ENCODE measurements at regions not wholly inside any gene's neighbourhood (a gene's known extent, or its start where the extent isn't known, plus 50 kb on each side); places are given as distances from the start of the nearest gene placed in this dataset.

- WGBS, 2 experiments (ENCODE audit: insufficient coverage in 1 of 2, insufficient read length in 1 of 2), result 82 to 83% methylated on average over 5 to 6 of the region's 6 CpGs
- no peak for TF ChIP-seq CTCF (conservative IDR thresholded peaks at IDR 0.05)
- Histone ChIP-seq H3K9me3 (ENCODE audit: control insufficient read depth, low read length) (no peaks in the 10 kb centered on the region), H3K36me3 (ENCODE audit: control insufficient read depth, insufficient read depth, low read length) (no peaks in the 10 kb centered on the region), H3K4me1 (ENCODE audit: control insufficient read depth, insufficient read depth, low read length) (no peaks in the 10 kb centered on the region), H3K27me3 (ENCODE audit: control insufficient read depth, insufficient read depth, low read length, poor library complexity, severe bottlenecking) (no peaks in the 10 kb centered on the region), H3K27ac (ENCODE audit: low read depth, low read length) (peak overlapping the region; percentile 100), H3K9ac (ENCODE audit: extremely low read depth, low read length, poor library complexity, severe bottlenecking) (no peak overlapping the region), H3K4me3 (ENCODE audit: low read length) (no peak overlapping the region)
- peaks cover 19% of the 10 kb centered on the region for H3K4me1 Mint-ChIP-seq
- DNase-seq, result no peak
- H3K4me3 Mint-ChIP-seq, result no peak overlapping the region
- H3K27me3 Mint-ChIP-seq (ENCODE audit: insufficient read depth), result no peaks in the 10 kb centered on the region
- peaks cover under 1% of the 10 kb centered on the region for H3K9me3 Mint-ChIP-seq
- H3K27ac Mint-ChIP-seq, result no peak overlapping the region
- no peaks in the 10 kb centered on the region for H3K36me3 Mint-ChIP-seq (ENCODE audit: low read depth)
Measured at GRCh38 chr3:182565916-182566796, 227.1 kb upstream of the ATP11B start.

GRCh38 chr3:182567700-182568099 lies 225.6 kb upstream of the ATP11B start:
- Histone ChIP-seq H3K9ac (ENCODE audit: extremely low read depth, low read length, poor library complexity, severe bottlenecking) (no peak overlapping the region), H3K27ac (ENCODE audit: low read depth, low read length) (peak overlapping the region; percentile 100), H3K4me3 (ENCODE audit: low read length) (no peak overlapping the region), H3K9me3 (ENCODE audit: control insufficient read depth, low read length) (no peaks in the 10 kb centered on the region), H3K4me1 (ENCODE audit: control insufficient read depth, insufficient read depth, low read length) (no peaks in the 10 kb centered on the region), H3K36me3 (ENCODE audit: control insufficient read depth, insufficient read depth, low read length) (no peaks in the 10 kb centered on the region), H3K27me3 (ENCODE audit: control insufficient read depth, insufficient read depth, low read length, poor library complexity, severe bottlenecking) (no peaks in the 10 kb centered on the region)
- peak; percentile 56 for DNase-seq
- no peaks in the 10 kb centered on the region for H3K9me3 Mint-ChIP-seq
- H3K4me3 Mint-ChIP-seq, result no peak overlapping the region
- no peak overlapping the region for H3K27ac Mint-ChIP-seq
- no peaks in the 10 kb centered on the region for H3K36me3 Mint-ChIP-seq (ENCODE audit: low read depth)
- TF ChIP-seq CTCF (conservative IDR thresholded peaks at IDR 0.05), result peak; percentile 17
- H3K4me1 Mint-ChIP-seq, result peaks cover 15% of the 10 kb centered on the region
- WGBS, 2 experiments (ENCODE audit: insufficient coverage in 1 of 2, insufficient read length in 1 of 2), result 60 to 61% methylated on average over 1 of the region's 1 CpG
- H3K27me3 Mint-ChIP-seq (ENCODE audit: insufficient read depth), result no peaks in the 10 kb centered on the region

GRCh38 chr3:182568261-182568660 lies 225.0 kb upstream of the ATP11B start:
- Histone ChIP-seq H3K4me3 (ENCODE audit: low read length) (no peak overlapping the region), H3K4me1 (ENCODE audit: control insufficient read depth, insufficient read depth, low read length) (no peaks in the 10 kb centered on the region), H3K36me3 (ENCODE audit: control insufficient read depth, insufficient read depth, low read length) (no peaks in the 10 kb centered on the region), H3K27me3 (ENCODE audit: control insufficient read depth, insufficient read depth, low read length, poor library complexity, severe bottlenecking) (no peaks in the 10 kb centered on the region), H3K9ac (ENCODE audit: extremely low read depth, low read length, poor library complexity, severe bottlenecking) (no peak overlapping the region), H3K27ac (ENCODE audit: low read depth, low read length) (peak overlapping the region; percentile 100), H3K9me3 (ENCODE audit: control insufficient read depth, low read length) (no peaks in the 10 kb centered on the region)
- DNase-seq, result no peak
- Mint-ChIP-seq H3K4me3 (no peak overlapping the region), H3K36me3 (ENCODE audit: low read depth) (no peaks in the 10 kb centered on the region), H3K4me1 (peaks cover 11% of the 10 kb centered on the region), H3K27me3 (ENCODE audit: insufficient read depth) (no peaks in the 10 kb centered on the region), H3K27ac (no peak overlapping the region), H3K9me3 (no peaks in the 10 kb centered on the region)
- no peak for TF ChIP-seq CTCF (conservative IDR thresholded peaks at IDR 0.05)
- WGBS, 2 experiments (ENCODE audit: insufficient coverage in 1 of 2, insufficient read length in 1 of 2), result 65 to 92% methylated on average over 2 to 3 of the region's 3 CpGs
